SK-N-SH (cell line): ENCODE measurements at regions not wholly inside any gene's neighbourhood (a gene's known extent, or its start where the extent isn't known, plus 50 kb on each side); places are given as distances from the start of the nearest gene placed in this dataset.

Experiments used
- CTCF ChIA-PET: fragments of 300-600, 350-600 bp; formaldehyde crosslinking; extraction: SDS; loops from one replicate; lab custom pipeline; 2021; lab: Yijun Ruan, JAX
- POLR2A ChIA-PET: fragments of 350-600 bp; sonication (Branson Sonifier 250); formaldehyde crosslinking; extraction: SDS; loops from one replicate; lab custom pipeline; 2020; ENCODE audit warnings: antibody characterized with exemption, inconsistent platforms; lab: Yijun Ruan, JAX
- DNase-seq: peaks from one replicate; pipeline ENCODE4 v3.0.0; 2012
- H2AFZ ChIP-seq: fragments of 200-600 bp; sonication (generic); 2 replicates; pipeline ENCODE4 v1.8.1; 2016; ENCODE audit warnings: antibody characterized with exemption, mild to moderate bottlenecking, low read depth
- H3F3A ChIP-seq: fragments of 200-600 bp; sonication (generic); replicated peaks from 2 replicates; pipeline ENCODE3; 2016; ENCODE audit warnings: antibody characterized with exemption, mild to moderate bottlenecking; ENCODE audit not compliant: insufficient read depth
- H3K27ac ChIP-seq, 2 experiments: fragments of 200-500 bp in 1 of 2; fragments of 200-600 bp in 1 of 2; sonication (Bioruptor generic) in 1 of 2; sonication (generic), shearing (Covaris generic) in 1 of 2; 2 replicates each; pipeline versions ENCODE4 v1.5.1 to v1.6.1; 2014 to 2016; ENCODE audit warnings: low read depth in 2 of 2, inconsistent platforms in 1 of 2, low read length in 1 of 2, mild to moderate bottlenecking in 1 of 2, mixed read lengths in 1 of 2
- H3K27me3 ChIP-seq: fragments of 200-600 bp; sonication (generic), shearing (Covaris generic); 2 replicates; pipeline ENCODE4 v1.6.1; 2016; ENCODE audit warnings: mixed run types; ENCODE audit not compliant: insufficient read depth
- H3K36me3 ChIP-seq, 2 experiments: fragments of 200-500 bp in 1 of 2; fragments of 200-600 bp in 1 of 2; sonication (Bioruptor generic) in 1 of 2; sonication (generic) in 1 of 2; replicated peaks in 1 of 2; 2 replicates each; pipeline versions ENCODE3 to v1.5.1; 2014 to 2016; ENCODE audit warnings: low read length in 1 of 2, mild to moderate bottlenecking in 1 of 2; ENCODE audit not compliant: insufficient read depth in 2 of 2, control insufficient read depth in 1 of 2
- H3K4me1 ChIP-seq, 2 experiments: fragments of 200-500 bp in 1 of 2; fragments of 200-600 bp in 1 of 2; sonication (Bioruptor generic) in 1 of 2; sonication (generic), shearing (Covaris generic) in 1 of 2; 2 replicates each; pipeline versions ENCODE4 v1.5.1 to v1.6.1; 2014 to 2016; ENCODE audit warnings: low read depth in 1 of 2, low read length in 1 of 2, mixed run types in 1 of 2; ENCODE audit not compliant: insufficient read depth in 2 of 2, control insufficient read depth in 1 of 2
- H3K4me2 ChIP-seq: fragments of 200-600 bp; sonication (generic), shearing (Covaris generic); 2 replicates; pipeline ENCODE4 v1.6.1; 2017; ENCODE audit warnings: mixed run types
- H3K4me3 ChIP-seq, 2 experiments: fragments of 200-500 bp in 1 of 2; fragments of 200-600 bp in 1 of 2; sonication (Bioruptor generic) in 1 of 2; sonication (generic), shearing (Covaris generic) in 1 of 2; 2 replicates each; pipeline versions ENCODE4 v1.5.1 to v1.8.1; 2014 to 2016; ENCODE audit warnings: low read depth in 2 of 2, inconsistent platforms in 1 of 2, low read length in 1 of 2, mild to moderate bottlenecking in 1 of 2, mixed read lengths in 1 of 2, moderate library complexity in 1 of 2
- H3K79me2 ChIP-seq: fragments of 200-600 bp; sonication (generic); 2 replicates; pipeline ENCODE4 v1.8.1; 2017; ENCODE audit warnings: mild to moderate bottlenecking; ENCODE audit not compliant: insufficient read depth
- H3K9ac ChIP-seq: fragments of 200-600 bp; sonication (generic); 2 replicates; pipeline ENCODE4 v1.6.1; 2017; ENCODE audit warnings: mixed run types
- H3K9me2 ChIP-seq: fragments of 200-600 bp; sonication (generic); 2 replicates; pipeline ENCODE4 v1.6.1; 2017; ENCODE audit warnings: mixed run types
- H3K9me3 ChIP-seq: fragments of 200-600 bp; sonication (generic); 2 replicates; pipeline ENCODE4 v1.6.1; 2017; ENCODE audit warnings: mixed run types, mild to moderate bottlenecking, moderate library complexity
- H4K20me1 ChIP-seq: fragments of 200-600 bp; sonication (generic); 2 replicates; pipeline ENCODE4 v1.6.1; 2017; ENCODE audit warnings: mild to moderate bottlenecking, mixed run types; ENCODE audit not compliant: insufficient read depth
- CHD2 ChIP-seq: fragments of 150-350 bp; IDR thresholded peaks from 2 replicates; pipeline ENCODE4 v1.6.1; 2018; ENCODE audit warnings: low read length; ENCODE audit not compliant: partially characterized antibody
- FOXM1 ChIP-seq: IDR thresholded peaks from 2 replicates; pipeline ENCODE4 v1.4.0; 2012; ENCODE audit warnings: low read depth, mild to moderate bottlenecking
- GABPA ChIP-seq: IDR thresholded peaks from 2 replicates; pipeline ENCODE4 v1.4.0; 2012; ENCODE audit warnings: low read depth, mild to moderate bottlenecking
- GATA2 ChIP-seq: sonication (generic); formaldehyde crosslinking; IDR thresholded peaks from 2 replicates; pipeline ENCODE4 v1.5.0; 2020; ENCODE audit warnings: mild to moderate bottlenecking, missing genetic modification reagents
- MEF2A ChIP-seq: IDR thresholded peaks from 2 replicates; pipeline ENCODE4 v1.4.0; 2012; ENCODE audit warnings: low read depth, borderline replicate concordance
- NRF1 ChIP-seq: IDR thresholded peaks from 2 replicates; pipeline ENCODE4 v1.6.1; 2012; ENCODE audit warnings: low read depth, mild to moderate bottlenecking, low read length
- RCOR1 ChIP-seq: fragments of 150-350 bp; IDR thresholded peaks from 2 replicates; pipeline ENCODE4 v1.6.1; 2017; ENCODE audit warnings: antibody characterized with exemption, low read length
- WGBS: methylation state at CpG from one replicate; pipeline ENCODE4 v1.1.6; 2017; ENCODE audit warnings: low lambda C conversion rate; 5-methylcytosine and 5-hydroxymethylcytosine counted together
- TF ChIP-seq, protein P1 (sequence below): fragments of 200-600 bp; sonication (generic); IDR thresholded peaks from 2 replicates; pipeline ENCODE4 v1.6.1; 2017; ENCODE audit warnings: antibody characterized with exemption, mild to moderate bottlenecking, moderate library complexity
- TF ChIP-seq, protein P2 (sequence below): IDR thresholded peaks from 2 replicates; pipeline ENCODE4 v1.6.1; 2012; ENCODE audit warnings: mild to moderate bottlenecking, low read depth, low read length, moderate library complexity
- TF ChIP-seq, protein P3 (sequence below): fragments of 150-350 bp; IDR thresholded peaks from 2 replicates; pipeline ENCODE4 v1.6.1; 2016; ENCODE audit warnings: mild to moderate bottlenecking, low read depth, low read length

DNA sequence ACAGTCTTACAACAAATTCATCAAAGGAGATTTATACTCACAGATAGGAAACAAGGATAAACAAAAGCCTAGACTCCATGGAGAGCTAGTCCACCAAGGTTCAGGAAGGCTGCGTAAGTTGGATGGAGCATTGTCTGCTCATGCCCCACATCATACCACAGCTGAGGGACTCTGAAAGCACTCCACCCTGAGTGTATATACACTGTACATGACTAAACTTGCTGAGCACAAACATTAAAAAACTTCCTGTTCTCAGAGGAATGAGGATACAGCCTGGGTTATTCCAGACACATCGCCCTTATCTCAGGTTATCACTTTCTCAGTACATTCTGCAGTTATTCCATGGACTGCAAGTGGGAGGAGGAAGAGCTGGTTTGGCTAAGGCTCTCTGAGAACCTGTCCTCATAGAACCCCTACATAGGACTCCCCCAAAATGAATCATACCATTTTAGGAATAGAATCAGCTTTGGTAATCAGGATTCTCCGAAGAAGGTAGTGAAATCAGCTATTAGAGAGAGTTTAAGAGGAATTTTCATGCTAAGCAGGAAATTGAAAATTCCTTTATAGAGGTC is 58.0 kb upstream of the PRMT6 start:
- Histone ChIP-seq H3K4me2 (no peak overlapping the region), H3K27me3 (no peaks in the 10 kb centered on the region), H3K9ac (no peak overlapping the region)

DNA sequence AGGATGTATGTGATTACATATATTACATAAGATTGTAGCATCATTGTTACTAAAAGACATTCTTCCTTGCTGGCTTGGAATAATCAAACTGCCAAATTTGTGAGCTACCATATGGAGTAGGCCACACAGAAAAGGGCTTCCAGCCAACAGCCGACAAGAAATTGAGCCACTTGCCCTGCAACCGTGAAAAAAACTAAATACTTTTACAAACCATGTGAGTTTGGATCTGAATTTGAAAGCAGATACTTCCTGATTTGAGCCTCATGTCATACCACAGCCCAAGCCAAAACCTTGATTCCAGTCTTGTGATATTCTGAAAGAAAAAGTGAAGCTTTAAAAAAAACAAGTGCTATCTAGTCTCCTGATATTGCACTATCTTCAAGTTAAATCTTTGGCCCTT is 55.6 kb upstream of the PRMT6 start:
- Histone ChIP-seq H3K79me2 (no peaks in the 10 kb centered on the region), H2AFZ (no peak overlapping the region), H3K9me2 (no peaks in the 10 kb centered on the region), H4K20me1 (no peaks in the 10 kb centered on the region), H3K4me2 (no peak overlapping the region), H3K27ac (no peak overlapping the region), H3K9ac (no peak overlapping the region), H3K4me1 (no peaks in the 10 kb centered on the region), H3K36me3 (no peaks in the 10 kb centered on the region), H3K4me3 (no peak overlapping the region), H3F3A (no peaks in the 10 kb centered on the region), H3K9me3 (no peaks in the 10 kb centered on the region), H3K27me3 (no peaks in the 10 kb centered on the region)
- TF ChIP-seq GATA2 (CRISPR knock-in tag) (no peak), RCOR1 (no peak), FOXM1 (no peak), MEF2A (no peak), CHD2 (no peak)
- TF ChIP-seq, protein P1, sequence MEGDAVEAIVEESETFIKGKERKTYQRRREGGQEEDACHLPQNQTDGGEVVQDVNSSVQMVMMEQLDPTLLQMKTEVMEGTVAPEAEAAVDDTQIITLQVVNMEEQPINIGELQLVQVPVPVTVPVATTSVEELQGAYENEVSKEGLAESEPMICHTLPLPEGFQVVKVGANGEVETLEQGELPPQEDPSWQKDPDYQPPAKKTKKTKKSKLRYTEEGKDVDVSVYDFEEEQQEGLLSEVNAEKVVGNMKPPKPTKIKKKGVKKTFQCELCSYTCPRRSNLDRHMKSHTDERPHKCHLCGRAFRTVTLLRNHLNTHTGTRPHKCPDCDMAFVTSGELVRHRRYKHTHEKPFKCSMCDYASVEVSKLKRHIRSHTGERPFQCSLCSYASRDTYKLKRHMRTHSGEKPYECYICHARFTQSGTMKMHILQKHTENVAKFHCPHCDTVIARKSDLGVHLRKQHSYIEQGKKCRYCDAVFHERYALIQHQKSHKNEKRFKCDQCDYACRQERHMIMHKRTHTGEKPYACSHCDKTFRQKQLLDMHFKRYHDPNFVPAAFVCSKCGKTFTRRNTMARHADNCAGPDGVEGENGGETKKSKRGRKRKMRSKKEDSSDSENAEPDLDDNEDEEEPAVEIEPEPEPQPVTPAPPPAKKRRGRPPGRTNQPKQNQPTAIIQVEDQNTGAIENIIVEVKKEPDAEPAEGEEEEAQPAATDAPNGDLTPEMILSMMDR = no peak
- TF ChIP-seq, protein P2, sequence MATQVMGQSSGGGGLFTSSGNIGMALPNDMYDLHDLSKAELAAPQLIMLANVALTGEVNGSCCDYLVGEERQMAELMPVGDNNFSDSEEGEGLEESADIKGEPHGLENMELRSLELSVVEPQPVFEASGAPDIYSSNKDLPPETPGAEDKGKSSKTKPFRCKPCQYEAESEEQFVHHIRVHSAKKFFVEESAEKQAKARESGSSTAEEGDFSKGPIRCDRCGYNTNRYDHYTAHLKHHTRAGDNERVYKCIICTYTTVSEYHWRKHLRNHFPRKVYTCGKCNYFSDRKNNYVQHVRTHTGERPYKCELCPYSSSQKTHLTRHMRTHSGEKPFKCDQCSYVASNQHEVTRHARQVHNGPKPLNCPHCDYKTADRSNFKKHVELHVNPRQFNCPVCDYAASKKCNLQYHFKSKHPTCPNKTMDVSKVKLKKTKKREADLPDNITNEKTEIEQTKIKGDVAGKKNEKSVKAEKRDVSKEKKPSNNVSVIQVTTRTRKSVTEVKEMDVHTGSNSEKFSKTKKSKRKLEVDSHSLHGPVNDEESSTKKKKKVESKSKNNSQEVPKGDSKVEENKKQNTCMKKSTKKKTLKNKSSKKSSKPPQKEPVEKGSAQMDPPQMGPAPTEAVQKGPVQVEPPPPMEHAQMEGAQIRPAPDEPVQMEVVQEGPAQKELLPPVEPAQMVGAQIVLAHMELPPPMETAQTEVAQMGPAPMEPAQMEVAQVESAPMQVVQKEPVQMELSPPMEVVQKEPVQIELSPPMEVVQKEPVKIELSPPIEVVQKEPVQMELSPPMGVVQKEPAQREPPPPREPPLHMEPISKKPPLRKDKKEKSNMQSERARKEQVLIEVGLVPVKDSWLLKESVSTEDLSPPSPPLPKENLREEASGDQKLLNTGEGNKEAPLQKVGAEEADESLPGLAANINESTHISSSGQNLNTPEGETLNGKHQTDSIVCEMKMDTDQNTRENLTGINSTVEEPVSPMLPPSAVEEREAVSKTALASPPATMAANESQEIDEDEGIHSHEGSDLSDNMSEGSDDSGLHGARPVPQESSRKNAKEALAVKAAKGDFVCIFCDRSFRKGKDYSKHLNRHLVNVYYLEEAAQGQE = no peak
- ChIA-PET POLR2A (no interaction called here), CTCF (no interaction called here)
- DNase-seq = no peak
- 40% methylated on average over 2 of the region's 2 CpGs for WGBS

More for the DNA sequence above, 58.0 kb upstream of the PRMT6 start:
- no peaks in the 10 kb centered on the region for H3F3A ChIP-seq
- no peaks in the 10 kb centered on the region for H4K20me1 ChIP-seq
- DNase-seq = no peak
- no peaks in the 10 kb centered on the region for H3K4me1 ChIP-seq
- no peaks in the 10 kb centered on the region for H3K9me3 ChIP-seq
- ChIA-PET POLR2A (no interaction called here), CTCF (no interaction called here)
- 32% methylated on average over 3 of the region's 3 CpGs for WGBS
- H3K27ac ChIP-seq = no peak overlapping the region
- no peak overlapping the region for H3K4me3 ChIP-seq
- no peak for TF ChIP-seq GABPA
- TF ChIP-seq NRF1 = no peak
- TF ChIP-seq, protein P3, sequence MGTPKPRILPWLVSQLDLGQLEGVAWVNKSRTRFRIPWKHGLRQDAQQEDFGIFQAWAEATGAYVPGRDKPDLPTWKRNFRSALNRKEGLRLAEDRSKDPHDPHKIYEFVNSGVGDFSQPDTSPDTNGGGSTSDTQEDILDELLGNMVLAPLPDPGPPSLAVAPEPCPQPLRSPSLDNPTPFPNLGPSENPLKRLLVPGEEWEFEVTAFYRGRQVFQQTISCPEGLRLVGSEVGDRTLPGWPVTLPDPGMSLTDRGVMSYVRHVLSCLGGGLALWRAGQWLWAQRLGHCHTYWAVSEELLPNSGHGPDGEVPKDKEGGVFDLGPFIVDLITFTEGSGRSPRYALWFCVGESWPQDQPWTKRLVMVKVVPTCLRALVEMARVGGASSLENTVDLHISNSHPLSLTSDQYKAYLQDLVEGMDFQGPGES = no peak
- TF ChIP-seq, protein P1 = no peak
- H3K79me2 ChIP-seq = no peaks in the 10 kb centered on the region
- no peak overlapping the region for H2AFZ ChIP-seq
- H3K36me3 ChIP-seq = no peaks in the 10 kb centered on the region
- no peaks in the 10 kb centered on the region for H3K9me2 ChIP-seq
